Erythroblast (primary cell): ENCODE measurements at regions not wholly inside any gene's neighbourhood (a gene's known extent, or its start where the extent isn't known, plus 50 kb on each side); places are given as distances from the start of the nearest gene placed in this dataset.

Experiments
- GATA1 ChIP-seq: IDR thresholded peaks from 2 replicates; pipeline ENCODE4 v1.6.1; 2011; ENCODE audit warnings: low read depth, mild to moderate bottlenecking, control low read depth, low read length, moderate library complexity
- POLR2A ChIP-seq: IDR thresholded peaks from 2 replicates; pipeline ENCODE4 v1.6.1; 2011; ENCODE audit warnings: mild to moderate bottlenecking, low read length

GRCh38 chr1:86239490-86239889, 82.9 kb upstream of the COL24A1 start:
- TF ChIP-seq POLR2A (no peak), GATA1 (no peak)
